Skin epidermis (tissue), 12 donors: ENCODE measurements at regions not wholly inside any gene's neighbourhood (a gene's known extent, or its start where the extent isn't known, plus 50 kb on each side); places are given as distances from the start of the nearest gene placed in this dataset.

Experiments
- H3K27ac ChIP-seq, 21 experiments: fragments of 200-600 bp; sonication (generic) in 11 of 21; one replicate each; pipeline ENCODE4 v1.5.0; 2020; ENCODE audit warnings: mild to moderate bottlenecking in 3 of 21, inconsistent platforms in 2 of 21, moderate library complexity in 2 of 21
- H3K4me3 ChIP-seq, 7 experiments: fragments of 200-600 bp; sonication (generic) in 2 of 7; one replicate each; pipeline ENCODE4 v1.5.0; 2020; ENCODE audit warnings: inconsistent platforms in 2 of 7, mild to moderate bottlenecking in 2 of 7, moderate library complexity in 1 of 7

DNA sequence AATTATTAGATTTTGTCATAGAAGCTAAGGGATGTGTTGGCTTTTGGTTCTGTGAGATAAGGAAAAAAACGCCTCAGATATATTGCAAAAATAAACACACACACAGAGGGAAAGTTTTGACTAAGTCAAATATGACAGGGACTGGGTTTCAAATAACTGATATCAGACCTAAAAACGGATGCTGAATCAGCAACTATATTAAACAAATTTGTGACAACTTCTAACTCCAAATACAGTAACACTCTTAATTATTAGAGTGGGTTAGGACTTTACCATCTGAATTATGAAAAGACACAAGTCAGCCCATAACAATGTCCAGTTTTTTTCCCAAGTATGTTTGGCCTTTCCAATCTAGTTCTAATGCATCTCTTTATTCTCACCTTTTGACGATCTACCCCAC lies 2693.1 kb downstream of the ARAP2 start:
- H3K4me3 ChIP-seq, result no peak overlapping the region
- H3K27ac ChIP-seq, result no peak overlapping the region

DNA sequence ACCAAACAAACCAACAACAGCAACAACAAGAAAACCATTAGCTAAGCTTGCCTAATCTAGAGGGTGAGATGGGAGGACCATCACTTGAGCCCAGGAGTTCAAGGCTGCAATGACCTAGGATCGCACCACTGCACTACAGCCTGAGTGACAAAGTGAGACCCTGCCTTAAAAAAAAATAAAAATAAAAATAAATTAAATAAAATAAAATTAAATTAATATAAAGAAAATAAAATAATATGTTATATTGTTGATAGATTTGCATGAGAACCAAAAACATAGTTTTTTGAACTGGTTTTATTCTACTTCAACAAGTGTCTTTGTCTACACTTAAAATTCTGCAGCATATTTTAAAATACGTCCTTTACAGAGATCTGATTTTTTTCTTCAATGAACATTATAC lies 2683.1 kb downstream of the ARAP2 start:
- Histone ChIP-seq H3K4me3 (no peak overlapping the region), H3K27ac (no peak overlapping the region)

DNA sequence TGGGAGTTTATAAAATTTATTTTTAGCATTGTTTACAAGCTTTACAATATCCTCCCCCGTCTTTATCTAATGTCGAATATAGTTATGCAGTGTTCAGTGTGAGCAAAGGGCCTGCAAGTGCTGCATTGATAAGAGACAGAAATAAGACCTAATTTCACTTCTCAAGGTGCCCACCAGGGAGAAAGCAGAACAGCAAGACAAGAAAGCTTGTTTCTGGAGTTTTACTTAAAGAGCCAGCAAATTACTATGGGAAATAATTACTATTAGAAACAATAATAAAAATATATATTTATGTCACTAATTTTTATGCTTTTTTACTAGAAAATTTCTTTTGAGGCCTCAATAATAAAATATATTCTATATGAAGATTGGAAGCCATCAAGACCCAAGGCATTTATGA lies 2677.7 kb downstream of the ARAP2 start:
- H3K4me3 ChIP-seq, result no peak overlapping the region
- H3K27ac ChIP-seq, result no peak overlapping the region

DNA sequence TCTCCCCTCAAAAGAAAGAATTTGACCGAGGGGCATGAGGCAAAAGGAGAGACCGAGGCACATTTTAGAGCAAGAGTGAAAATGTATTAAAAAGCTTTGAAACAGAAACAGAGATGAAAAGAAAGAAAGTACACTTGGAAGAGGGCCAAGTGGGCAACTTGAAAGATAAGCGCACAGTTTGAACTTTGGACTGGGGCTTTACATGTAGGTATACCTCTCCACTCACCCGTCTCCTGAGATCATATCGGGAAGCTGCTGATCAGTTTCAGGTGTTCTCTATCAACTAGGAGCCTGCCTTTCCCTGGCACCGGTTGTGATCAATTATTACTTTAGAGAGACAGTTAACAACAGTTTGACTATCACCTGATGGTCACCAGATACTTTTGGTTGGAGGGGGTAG lies 2666.5 kb downstream of the ARAP2 start:
- Histone ChIP-seq H3K27ac (no peak overlapping the region), H3K4me3 (no peak overlapping the region)

DNA sequence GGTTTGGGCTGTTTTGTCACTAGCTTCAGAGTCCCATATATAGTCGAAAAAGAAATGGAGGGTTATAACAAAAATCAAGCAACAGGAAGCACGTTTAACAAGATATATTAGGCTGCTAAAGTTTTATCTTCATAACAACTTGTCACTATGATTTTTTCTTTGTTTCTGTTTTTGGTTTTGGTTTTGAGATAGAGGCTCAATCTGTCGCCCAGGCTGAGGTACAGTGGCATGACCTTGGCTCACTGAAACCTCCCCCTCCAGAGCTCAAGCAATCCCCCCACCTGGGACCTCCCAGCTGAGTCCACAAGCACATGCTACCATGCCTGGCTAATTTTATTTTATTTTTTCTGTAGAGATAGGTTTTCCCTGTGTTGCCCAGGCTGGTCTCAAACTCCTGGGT lies 2664.4 kb downstream of the ARAP2 start:
- Histone ChIP-seq H3K27ac (no peak overlapping the region), H3K4me3 (no peak overlapping the region)

DNA sequence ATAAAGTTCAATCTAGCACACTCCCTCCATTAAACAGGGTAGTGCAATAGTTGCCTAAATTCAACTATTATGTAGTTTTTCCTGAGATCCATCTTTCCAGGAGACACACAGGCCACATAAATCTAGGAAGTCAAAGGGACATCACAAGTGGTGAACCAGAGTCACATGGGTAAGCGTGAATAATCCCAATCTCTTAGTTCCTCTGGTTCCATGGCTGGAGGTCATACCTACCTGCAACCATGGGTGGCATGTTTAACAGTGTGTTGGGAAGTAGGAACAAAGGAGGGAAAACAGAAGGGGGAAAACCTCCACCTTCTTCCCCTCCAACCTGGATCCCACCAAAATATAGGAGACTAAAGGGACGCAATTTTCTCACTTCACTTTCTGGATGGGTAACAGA lies 2651.6 kb downstream of the ARAP2 start:
- no peak overlapping the region for H3K4me3 ChIP-seq

DNA sequence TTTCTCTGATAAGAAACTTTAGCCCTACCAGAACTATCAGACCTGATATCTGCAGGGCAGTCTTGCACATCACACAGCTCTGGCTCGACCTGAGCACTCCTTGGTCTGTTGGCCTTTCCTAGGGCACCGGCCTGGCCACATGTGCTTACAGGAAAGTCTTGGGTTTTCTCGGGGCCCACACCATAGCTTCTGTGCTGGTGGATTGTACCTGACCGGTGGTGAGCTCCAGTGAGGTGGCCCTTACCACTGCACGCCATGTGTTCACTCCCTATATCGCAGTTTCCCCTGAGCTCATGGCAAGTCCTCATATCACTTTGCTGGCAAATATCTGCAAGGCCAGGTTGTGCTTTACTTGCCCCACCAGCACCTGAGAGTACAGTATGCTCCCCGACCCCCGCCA lies 2637.4 kb downstream of the ARAP2 start:
- no peak overlapping the region for H3K27ac ChIP-seq
- no peak overlapping the region for H3K4me3 ChIP-seq

More for the DNA sequence above, 2651.6 kb downstream of the ARAP2 start:
- H3K27ac ChIP-seq, result no peak overlapping the region

DNA sequence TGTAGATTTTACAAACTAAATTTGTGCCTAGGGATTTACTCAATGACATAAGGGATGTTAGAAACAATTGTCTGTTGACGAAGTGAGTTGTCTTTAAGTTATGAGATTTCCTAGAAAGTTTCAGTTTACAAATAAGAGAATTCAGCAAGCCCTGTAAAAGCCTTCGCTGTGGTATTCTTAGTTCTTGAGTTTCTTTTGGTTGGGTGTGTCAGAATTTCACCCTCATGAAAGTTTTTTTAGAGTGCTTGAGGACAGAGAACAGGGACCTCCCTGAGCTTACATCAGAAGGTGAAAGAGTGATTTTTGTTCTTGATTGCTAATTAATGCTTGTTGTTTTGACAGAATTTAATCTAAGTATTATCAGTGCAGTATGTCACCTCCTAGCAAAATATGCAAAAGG lies 2628.2 kb downstream of the ARAP2 start:
- H3K27ac ChIP-seq, result no peak overlapping the region
- no peak overlapping the region for H3K4me3 ChIP-seq

DNA sequence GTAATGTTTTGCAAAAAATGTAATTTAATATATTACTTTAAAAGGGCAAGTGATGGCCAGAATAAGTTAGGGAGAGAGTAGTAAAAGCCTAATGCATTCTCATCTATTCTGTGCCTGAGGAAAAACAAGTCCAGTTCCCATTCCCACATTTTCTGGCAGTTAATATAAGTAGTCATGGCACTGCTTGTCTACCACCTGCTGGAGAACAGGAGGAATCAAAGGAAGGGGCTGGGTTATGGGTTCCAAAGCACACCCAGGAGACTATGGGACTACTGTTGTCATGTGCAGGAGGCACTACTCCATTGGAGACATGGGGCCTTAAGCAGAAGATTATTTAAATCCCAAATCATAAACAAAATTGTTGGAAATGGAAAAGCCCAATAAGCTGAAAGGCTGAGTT lies 2618.6 kb downstream of the ARAP2 start:
- H3K27ac ChIP-seq, result no peak overlapping the region

DNA sequence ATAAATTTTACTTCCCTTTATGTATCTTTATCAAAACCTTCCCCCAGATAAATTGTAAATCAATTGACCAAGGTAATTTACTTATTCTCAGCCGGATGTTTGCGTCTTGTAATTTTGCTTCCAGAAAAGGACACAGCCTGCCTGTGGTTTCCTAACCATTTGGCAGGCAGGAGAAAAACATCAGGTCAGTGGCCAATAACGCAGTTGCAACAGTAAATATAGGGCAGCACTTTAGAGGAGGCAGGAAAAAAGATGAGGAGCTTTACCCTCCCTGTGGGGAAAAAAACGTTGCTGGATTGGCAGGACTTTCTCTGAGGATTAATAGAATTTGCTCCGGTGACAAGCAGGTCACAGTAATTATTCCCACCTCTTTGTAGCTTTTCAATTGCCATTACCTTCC lies 2618.1 kb downstream of the ARAP2 start:
- Histone ChIP-seq H3K4me3 (no peak overlapping the region), H3K27ac (no peak overlapping the region)

More for the DNA sequence above, 2618.6 kb downstream of the ARAP2 start:
- no peak overlapping the region for H3K4me3 ChIP-seq

DNA sequence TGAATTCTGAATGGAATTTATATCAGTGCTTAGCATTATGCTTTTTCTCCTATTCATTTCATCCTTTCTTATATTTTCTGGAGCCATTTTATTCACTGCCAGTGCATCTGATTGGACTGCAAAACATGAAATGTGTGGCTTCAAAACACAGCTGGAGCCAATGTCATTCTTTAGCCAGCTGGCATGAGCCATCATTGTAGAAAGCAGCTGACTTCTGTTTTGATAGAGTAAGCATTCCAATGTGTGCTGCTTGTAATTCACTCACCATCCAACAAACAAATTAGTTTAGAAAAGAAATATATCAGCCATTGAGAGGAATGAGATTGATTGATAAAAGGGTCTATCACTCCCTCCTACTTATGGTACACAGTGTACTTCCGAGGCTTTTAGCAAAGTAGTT lies 2616.0 kb downstream of the ARAP2 start:
- Histone ChIP-seq H3K27ac (no peak overlapping the region), H3K4me3 (no peak overlapping the region)

DNA sequence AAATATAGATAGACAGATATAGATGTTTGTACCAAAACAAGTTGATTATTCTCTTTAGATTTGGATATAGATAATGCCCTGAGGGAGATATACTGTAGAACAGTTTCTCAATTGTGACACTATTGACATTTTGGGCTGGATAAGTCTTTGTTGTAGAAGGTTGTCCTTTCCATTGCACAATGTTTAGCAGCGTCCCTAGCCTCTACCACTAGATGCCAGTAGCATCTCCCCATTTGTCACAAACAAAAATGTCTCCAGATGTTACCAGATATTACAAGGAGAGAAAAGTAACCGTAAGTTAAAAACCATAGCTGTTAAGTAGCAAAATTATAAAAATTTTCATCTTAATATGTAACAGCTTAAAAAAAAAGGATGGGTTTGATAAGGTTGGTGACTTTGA lies 2595.3 kb downstream of the ARAP2 start:
- H3K4me3 ChIP-seq, result no peak overlapping the region
- H3K27ac ChIP-seq, result no peak overlapping the region

DNA sequence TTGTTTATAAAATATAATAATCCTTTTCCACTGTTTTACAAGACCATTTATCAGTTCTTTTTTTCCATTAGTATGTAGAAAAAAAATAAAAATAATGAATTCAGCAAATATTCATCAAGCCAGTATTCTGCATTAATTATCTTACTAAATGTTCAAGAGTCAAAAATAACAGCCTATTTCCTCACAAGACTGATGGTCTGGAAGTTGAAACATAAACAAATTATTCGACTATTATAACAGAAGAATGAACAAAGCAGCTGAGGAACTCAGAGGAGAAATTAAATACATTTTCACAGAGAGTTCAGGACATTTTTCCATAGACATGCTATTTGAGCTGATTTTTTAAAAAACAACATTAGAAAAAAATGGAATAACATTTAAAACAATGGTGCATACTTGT lies 2594.8 kb downstream of the ARAP2 start:
- Histone ChIP-seq H3K27ac (no peak overlapping the region), H3K4me3 (no peak overlapping the region)

DNA sequence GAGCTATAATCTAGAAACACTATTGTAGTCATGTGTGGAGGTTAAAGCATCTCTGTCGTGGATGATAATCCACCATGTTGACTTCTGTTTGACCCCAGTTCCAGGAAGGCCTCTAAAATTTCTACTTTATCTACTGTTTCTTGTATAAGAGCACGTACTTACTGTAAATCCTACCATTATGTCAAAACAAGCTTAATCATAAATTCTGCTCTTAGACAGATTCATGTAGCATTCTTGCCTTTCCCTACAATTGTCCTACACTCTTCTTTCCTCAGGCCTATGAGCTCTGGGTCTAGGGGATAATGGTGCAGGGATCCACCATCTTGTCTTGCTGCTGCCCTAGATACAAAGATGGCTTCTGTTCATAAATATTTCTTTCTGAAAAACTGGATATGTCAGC lies 2594.3 kb downstream of the ARAP2 start:
- Histone ChIP-seq H3K27ac (no peak overlapping the region), H3K4me3 (no peak overlapping the region)

DNA sequence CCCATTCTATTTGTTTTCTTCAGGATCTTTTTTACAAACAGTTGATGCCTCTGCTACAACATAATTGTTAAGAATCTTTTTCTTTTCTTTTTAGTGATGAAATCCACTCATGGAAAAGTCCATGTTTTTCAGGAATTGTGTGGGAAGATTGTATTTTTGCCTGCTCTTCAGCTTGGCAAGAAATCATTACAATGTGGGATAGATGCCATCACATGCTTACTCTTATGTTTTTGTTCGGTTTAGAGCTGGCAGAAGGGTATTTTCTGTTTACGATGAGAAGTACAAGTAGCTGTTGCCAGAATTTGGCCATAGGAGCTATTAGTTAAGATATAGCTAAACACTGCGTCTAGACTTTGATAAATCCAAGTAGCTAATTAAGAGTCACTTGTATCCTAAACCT lies 2585.3 kb downstream of the ARAP2 start:
- Histone ChIP-seq H3K27ac (no peak overlapping the region), H3K4me3 (no peak overlapping the region)

DNA sequence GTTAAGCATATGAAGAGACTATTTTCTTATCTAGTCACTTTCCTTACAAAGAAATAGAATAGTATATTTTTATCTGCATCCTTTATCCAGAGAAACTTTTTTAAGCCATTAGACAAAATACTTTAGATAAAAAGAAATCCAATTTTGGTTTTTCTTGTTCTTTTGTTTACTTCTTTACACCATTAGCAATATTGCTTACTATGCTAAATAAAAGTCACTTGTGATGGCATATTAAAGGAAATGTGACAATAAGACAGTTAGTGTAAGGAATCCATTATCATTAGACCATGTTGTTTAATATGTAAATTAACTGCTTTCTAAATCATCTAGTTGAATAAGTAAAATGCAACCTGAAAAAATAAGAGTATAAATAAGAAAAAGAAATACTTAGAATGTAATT lies 2582.7 kb downstream of the ARAP2 start:
- Histone ChIP-seq H3K4me3 (no peak overlapping the region), H3K27ac (no peak overlapping the region)

DNA sequence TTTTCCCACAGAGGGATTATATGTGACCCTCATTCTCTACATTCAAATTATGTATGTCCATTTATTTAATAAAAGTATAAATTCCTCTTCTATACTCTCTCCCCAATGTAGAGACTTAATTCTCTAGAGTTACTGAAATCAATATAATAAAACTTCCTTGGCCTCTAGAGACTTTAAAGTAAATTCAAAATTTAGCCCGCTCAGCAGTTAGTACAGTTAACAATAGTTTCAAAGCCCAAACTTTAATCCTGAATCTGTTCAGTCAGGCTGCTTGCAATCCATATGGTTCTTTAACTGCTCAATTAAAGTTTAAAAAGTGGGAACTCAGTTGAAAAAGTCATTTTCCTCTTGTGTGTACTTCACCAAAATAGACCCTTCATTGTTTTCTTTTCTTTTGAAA lies 2558.4 kb downstream of the ARAP2 start:
- Histone ChIP-seq H3K27ac (no peak overlapping the region), H3K4me3 (no peak overlapping the region)

DNA sequence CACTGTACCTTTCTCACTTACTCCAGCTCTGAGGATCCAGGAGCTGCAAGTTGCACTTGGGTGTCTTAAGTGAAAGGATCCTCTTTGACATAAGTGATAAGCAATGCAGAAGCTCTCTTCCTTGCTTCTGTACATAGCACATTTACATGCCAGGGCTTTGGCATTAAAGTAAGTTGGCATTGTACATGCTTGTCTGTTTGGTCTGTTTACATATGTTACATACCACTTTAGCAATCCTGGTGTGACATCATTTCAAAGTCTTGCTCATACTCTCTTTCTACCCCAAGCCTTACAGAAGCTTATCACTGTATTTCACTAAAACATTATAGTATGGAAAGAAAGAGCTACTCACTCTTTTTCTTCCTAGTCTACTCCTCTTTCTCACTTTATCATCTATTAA lies 2548.3 kb downstream of the ARAP2 start:
- Histone ChIP-seq H3K27ac (no peak overlapping the region), H3K4me3 (no peak overlapping the region)

DNA sequence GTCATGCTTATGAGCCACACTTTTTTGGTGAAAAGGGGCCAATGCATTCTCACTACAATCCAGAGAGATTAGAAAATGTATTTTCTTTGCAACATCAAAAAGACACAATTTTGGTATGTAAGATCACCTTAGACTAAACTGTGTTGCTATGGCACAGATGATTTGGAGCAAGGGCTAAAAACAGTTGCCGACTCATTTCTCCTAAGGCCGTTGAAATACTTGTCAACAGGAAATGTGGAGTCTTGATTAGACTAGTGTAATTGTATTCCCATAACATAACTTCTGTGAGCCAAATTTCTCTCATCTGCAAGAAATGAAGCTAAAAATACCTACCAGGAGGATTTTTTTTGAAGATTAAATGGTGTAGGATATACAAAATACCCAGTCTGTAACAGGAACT lies 2547.7 kb downstream of the ARAP2 start:
- Histone ChIP-seq H3K27ac (no peak overlapping the region), H3K4me3 (no peak overlapping the region)

DNA sequence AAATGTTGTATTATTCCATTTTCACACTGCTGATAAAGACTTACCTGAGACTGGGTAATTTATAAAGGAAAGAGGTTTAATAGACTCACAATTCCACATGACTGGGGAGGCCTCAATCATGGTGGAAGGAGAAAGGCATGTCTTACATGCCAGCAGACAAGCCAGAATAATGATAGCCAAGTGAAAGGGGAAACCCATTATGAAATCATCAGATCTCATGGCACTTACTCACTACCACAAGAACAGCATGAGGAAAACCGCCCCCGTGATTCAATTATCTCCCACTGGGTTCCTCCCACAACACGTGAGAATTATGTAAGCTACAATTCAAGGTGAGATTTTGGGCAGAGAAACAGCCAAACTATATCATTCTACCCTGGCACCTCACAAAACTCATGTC lies 2535.1 kb downstream of the ARAP2 start:
- no peak overlapping the region for H3K27ac ChIP-seq
- no peak overlapping the region for H3K4me3 ChIP-seq

DNA sequence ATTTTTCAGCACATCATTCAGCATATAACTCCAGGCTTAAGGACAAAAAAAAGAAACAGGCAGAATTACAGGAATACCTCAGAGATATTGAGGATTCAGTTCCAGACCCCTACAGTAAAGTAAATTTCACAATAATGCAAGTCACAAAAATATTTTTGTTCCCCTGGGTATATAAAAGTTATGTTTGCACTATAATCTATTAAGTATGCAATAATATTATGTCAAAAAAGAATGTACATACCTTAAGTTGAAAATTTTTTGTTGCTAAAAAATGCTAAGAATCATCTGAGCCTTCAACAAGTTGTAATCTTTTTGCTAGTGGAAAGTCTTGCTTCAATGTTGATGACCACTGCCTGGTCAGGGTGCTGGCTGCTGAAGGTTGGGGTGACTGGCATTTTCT lies 2532.5 kb downstream of the ARAP2 start:
- H3K27ac ChIP-seq, result no peak overlapping the region
- no peak overlapping the region for H3K4me3 ChIP-seq

DNA sequence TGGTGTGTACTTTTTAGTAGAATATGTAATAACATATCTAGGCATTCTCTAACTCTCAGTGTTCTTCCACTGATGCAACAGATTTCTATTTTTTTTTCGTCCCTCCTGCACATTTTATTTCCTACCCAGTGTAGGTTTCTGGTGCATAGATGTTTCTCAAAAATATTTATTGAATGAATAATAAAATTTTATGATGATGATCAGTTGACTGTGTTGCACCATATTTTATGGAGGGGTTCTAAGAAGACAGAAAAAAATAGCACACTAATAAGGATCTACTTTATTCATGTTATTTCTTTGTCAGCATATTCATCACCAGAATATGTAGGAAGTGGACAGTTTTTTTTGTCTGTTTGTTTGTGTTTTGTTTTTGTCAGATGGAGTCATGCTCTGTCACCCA lies 2529.3 kb downstream of the ARAP2 start:
- H3K4me3 ChIP-seq, result no peak overlapping the region

DNA sequence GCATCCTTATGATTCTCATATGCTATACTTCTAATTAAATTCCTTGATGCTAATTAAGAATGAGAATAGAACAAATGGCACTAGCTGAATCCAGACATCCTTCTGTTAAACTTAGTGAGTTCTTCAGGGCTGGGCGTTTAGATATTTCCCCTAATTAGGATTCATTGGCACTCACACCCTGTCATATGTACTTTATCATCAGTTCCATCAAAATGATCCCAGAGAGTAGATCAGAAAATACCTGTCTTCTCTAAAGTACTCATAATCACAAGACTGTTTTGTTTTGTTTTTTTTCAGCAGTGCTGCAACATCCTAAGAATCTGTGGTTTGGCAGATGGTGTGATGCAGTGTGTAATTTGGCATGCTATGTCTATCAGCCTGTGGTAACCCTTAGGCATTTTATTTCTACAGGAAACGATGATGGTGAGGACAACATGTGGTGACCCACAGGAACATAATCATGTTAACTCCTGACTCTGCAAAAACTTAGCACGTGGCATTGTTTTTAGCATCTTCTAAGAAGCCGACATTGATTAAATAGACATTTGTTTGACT lies 2528.4 kb downstream of the ARAP2 start:
- Histone ChIP-seq H3K4me3 (no peak overlapping the region), H3K27ac (peak overlapping the region in 2 of 21 experiments; percentile 34 to 43)

More for the DNA sequence above, 2529.3 kb downstream of the ARAP2 start:
- peak overlapping the region in 2 of 21 experiments; percentile 34 to 43 for H3K27ac ChIP-seq
